Testis (tissue), 2 donors: ENCODE measurements at regions not wholly inside any gene's neighbourhood (a gene's known extent, or its start where the extent isn't known, plus 50 kb on each side); places are given as distances from the start of the nearest gene placed in this dataset.

Experiments used
- DNase-seq: peaks from one replicate; pipeline ENCODE4 v3.0.0-alpha.2; 2019
- H3K27ac ChIP-seq, 2 donors: fragments of 200-600 bp; sonication (generic); one replicate each; pipeline ENCODE4 v1.5.1; 2019
- H3K27me3 ChIP-seq: fragments of 200-600 bp; sonication (generic); one replicate; pipeline ENCODE4 v1.5.1; 2019
- H3K36me3 ChIP-seq: fragments of 200-600 bp; sonication (generic); one replicate; pipeline ENCODE4 v1.5.1; 2017; ENCODE audit warnings: low read depth; ENCODE audit errors: missing control alignments
- H3K4me1 ChIP-seq: fragments of 200-600 bp; sonication (generic); one replicate; pipeline ENCODE4 v1.5.1; 2019
- H3K4me3 ChIP-seq, 2 donors: fragments of 200-600 bp; sonication (generic); one replicate each; pipeline ENCODE4 v1.5.1; 2017 to 2019
- H3K9me3 ChIP-seq: fragments of 200-600 bp; sonication (generic); one replicate; pipeline ENCODE4 v1.5.1; 2017
- POLR2A ChIP-seq: fragments of 450-650 bp; IDR thresholded peaks from one replicate; pipeline ENCODE4 v1.6.1; 2017; ENCODE audit warnings: antibody characterized with exemption, mild to moderate bottlenecking, moderate library complexity
- WGBS, 2 donors: methylation state at CpG; one replicate each; pipeline ENCODE4 v1.1.5; 2018; 5-methylcytosine and 5-hydroxymethylcytosine counted together
- intact Hi-C: fragments of 100-400 bp; cut with DNase I; formaldehyde crosslinking; loops from one replicate; pipeline ENCODE4 v1.15.1; 2023; ENCODE audit warnings: low total_unique reads
- TF ChIP-seq, protein P1 (sequence below), 3 experiments: fragments of 450-650 bp in 2 of 3; fragments of 200-600 bp in 1 of 3; sonication (generic) in 1 of 3; IDR thresholded peaks; one replicate each; pipeline ENCODE4 v1.5.1; 2016 to 2019; ENCODE audit warnings: antibody characterized with exemption in 3 of 3, mild to moderate bottlenecking in 2 of 3, moderate library complexity in 1 of 3

DNA sequence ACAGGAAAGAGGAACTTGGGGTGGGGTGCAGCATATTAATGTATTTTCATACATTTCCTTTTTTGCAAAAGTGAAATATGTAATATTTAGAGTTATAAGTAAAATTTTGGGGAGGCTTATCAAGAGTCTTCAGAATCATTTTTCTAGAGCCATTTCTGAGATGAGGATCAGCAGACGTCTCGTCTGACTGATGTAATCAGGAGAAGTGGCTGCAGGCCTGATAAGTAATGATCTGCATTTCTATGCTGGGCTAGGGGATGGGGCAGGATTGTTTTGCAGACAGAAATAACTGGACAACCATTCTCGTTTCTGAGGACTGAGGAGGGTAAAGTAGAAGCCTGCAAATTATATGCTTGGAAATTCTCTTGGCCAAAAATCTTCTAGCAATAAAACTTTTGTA is 89.2 kb upstream of the ARGLU1 start:
- no peak for DNase-seq
- Histone ChIP-seq H3K4me3 (no peak overlapping the region), H3K36me3 (no peaks in the 10 kb centered on the region), H3K9me3 (no peaks in the 10 kb centered on the region), H3K27me3 (no peaks in the 10 kb centered on the region), H3K27ac (no peak overlapping the region), H3K4me1 (no peaks in the 10 kb centered on the region)
- intact Hi-C loops = no loop called here
- 71 to 81% methylated on average over 3 of the region's 3 CpGs for WGBS, 2 donors
- no peak for TF ChIP-seq POLR2A
- TF ChIP-seq, protein P1, sequence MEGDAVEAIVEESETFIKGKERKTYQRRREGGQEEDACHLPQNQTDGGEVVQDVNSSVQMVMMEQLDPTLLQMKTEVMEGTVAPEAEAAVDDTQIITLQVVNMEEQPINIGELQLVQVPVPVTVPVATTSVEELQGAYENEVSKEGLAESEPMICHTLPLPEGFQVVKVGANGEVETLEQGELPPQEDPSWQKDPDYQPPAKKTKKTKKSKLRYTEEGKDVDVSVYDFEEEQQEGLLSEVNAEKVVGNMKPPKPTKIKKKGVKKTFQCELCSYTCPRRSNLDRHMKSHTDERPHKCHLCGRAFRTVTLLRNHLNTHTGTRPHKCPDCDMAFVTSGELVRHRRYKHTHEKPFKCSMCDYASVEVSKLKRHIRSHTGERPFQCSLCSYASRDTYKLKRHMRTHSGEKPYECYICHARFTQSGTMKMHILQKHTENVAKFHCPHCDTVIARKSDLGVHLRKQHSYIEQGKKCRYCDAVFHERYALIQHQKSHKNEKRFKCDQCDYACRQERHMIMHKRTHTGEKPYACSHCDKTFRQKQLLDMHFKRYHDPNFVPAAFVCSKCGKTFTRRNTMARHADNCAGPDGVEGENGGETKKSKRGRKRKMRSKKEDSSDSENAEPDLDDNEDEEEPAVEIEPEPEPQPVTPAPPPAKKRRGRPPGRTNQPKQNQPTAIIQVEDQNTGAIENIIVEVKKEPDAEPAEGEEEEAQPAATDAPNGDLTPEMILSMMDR (IDR thresholded peaks at IDR 0.05) = no peak

DNA sequence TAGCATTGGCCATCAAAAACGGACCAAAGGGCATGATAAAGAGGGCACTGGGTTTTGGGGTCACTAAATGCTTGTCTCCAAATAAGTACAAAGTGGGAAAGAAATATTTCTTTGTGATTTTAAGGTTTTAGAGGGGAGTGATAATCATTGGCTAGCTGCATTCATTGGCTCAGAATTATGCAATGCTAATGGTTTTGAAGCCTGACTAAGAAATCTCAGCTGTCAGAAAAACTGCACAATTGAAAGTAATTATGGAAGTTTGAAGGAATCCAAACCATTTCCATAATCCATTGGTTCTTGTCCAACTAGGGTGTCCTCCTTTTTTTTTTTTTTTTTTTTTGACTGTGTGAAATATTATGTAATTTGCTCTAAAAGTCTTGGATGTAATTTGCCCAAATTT is 88.2 kb upstream of the ARGLU1 start:
- TF ChIP-seq, protein P1 (IDR thresholded peaks at IDR 0.05) = no peak
- no peak for TF ChIP-seq POLR2A
- no peak overlapping the region for H3K27ac ChIP-seq
- H3K4me1 ChIP-seq = no peaks in the 10 kb centered on the region
- intact Hi-C loops = no loop called here
- no peaks in the 10 kb centered on the region for H3K9me3 ChIP-seq
- no peak overlapping the region for H3K4me3 ChIP-seq
- H3K27me3 ChIP-seq = no peaks in the 10 kb centered on the region
- 70 to 72% methylated on average over 1 of the region's 1 CpG for WGBS, 2 donors
- DNase-seq = no peak
- no peaks in the 10 kb centered on the region for H3K36me3 ChIP-seq

DNA sequence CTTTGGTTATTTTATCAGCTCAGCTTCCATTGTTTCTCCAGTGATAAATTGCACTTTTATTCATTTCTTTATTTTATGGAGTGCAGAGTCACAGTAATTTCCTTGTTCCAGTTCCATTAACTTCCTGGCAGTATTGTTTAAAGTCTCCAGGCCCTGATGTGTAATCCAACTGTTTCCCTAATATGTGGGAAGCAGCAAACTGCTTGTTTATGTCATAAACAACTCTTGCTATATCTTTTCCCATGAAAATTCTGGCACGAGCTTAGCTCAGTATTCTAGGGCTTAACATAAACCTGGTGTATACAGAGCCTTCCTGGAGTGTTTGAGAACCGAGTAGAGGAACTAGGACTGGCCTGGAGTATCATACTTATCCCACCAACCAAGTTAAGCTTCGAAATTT is 83.5 kb upstream of the ARGLU1 start:
- WGBS, 2 donors = 77 to 89% methylated on average over 3 of the region's 3 CpGs
- Histone ChIP-seq H3K27ac (no peak overlapping the region), H3K4me3 (no peak overlapping the region), H3K4me1 (no peaks in the 10 kb centered on the region), H3K36me3 (no peaks in the 10 kb centered on the region), H3K9me3 (no peaks in the 10 kb centered on the region), H3K27me3 (no peaks in the 10 kb centered on the region)
- DNase-seq = no peak
- TF ChIP-seq, protein P1 (IDR thresholded peaks at IDR 0.05) = no peak
- TF ChIP-seq POLR2A = no peak
- intact Hi-C loops = no loop called here

- Histone ChIP-seq H3K27me3 (no peaks in the 10 kb centered on the region), H3K27ac (no peak overlapping the region), H3K4me3 (no peak overlapping the region), H3K9me3 (no peaks in the 10 kb centered on the region), H3K36me3 (no peaks in the 10 kb centered on the region), H3K4me1 (no peaks in the 10 kb centered on the region)
- TF ChIP-seq POLR2A = no peak
- TF ChIP-seq, protein P1 (IDR thresholded peaks at IDR 0.05) = no peak
- intact Hi-C loops = no loop called here
- WGBS, 2 donors = 92 to 94% methylated on average over 7 of the region's 7 CpGs
- no peak for DNase-seq
Measured at GRCh38 chr13:106650690-106651205, 82.8 kb upstream of the ARGLU1 start.

DNA sequence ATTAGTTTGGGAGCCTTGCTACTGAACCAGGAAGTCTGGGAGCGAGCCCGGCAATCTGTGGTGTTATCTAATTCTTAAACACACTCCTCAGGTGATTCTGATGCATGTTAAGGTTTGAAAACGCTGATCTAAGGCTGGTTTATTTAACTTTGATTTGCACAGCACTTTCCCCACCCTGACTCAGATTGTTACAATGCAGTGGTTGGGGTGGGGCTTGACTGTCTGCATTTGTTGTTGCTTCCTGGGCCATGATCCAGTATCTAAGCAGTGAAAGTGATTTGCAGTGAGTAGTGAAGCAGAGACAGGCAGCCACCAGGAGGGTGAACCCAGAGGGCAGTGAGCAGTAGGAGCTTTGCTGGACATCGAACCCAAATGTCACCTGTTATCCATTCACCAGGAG is 81.6 kb upstream of the ARGLU1 start:
- intact Hi-C loops = no loop called here
- H3K36me3 ChIP-seq = no peaks in the 10 kb centered on the region
- H3K27me3 ChIP-seq = no peaks in the 10 kb centered on the region
- no peak overlapping the region for H3K4me3 ChIP-seq
- no peaks in the 10 kb centered on the region for H3K9me3 ChIP-seq
- TF ChIP-seq POLR2A = no peak
- TF ChIP-seq, protein P1 (IDR thresholded peaks at IDR 0.05) = no peak
- no peaks in the 10 kb centered on the region for H3K4me1 ChIP-seq
- H3K27ac ChIP-seq = no peak overlapping the region
- WGBS, 2 donors = 91 to 93% methylated on average over 3 to 4 of the region's 4 CpGs
- DNase-seq = no peak
